ENCODE measurements at regions not wholly inside any gene's neighbourhood (a gene's known extent, or its start where the extent isn't known, plus 50 kb on each side); places are given as distances from the start of the nearest gene placed in this dataset.

DNA sequence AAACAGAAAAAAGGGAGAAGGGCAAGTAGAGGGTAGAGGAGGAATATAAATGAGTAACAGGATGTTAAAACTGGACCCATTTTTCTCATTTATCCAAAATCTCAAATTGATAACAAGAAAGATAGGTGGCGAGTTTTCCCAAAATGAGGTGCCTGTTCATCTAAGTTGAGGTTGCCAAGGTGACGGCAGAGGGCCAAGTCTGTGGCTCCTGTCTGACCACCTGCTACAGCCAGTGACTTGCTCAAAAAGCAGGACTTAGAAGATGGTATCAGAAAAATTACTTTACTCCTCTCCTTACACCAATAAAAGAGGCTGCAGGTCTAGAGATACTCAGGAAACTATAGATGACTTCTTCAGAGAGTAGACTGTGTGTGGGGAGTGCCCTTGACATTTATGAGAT, 137.6 kb upstream of the ZNF385D start:
- Histone ChIP-seq H4K20me1 (ENCODE audit: insufficient read depth, low read length) (no peaks in the 10 kb centered on the region), H3K9me3 (ENCODE audit: low read length) (no peaks in the 10 kb centered on the region), H3K9me2 (ENCODE audit: low read depth, low read length) (no peaks in the 10 kb centered on the region), H3K4me2 (ENCODE audit: low read length) (no peak overlapping the region), H3K4me1 (ENCODE audit: insufficient read depth, low read length, severe bottlenecking) (no peaks in the 10 kb centered on the region), H2AFZ (ENCODE audit: low read length) (no peak overlapping the region), H3K79me2 (ENCODE audit: insufficient read depth, low read length) (no peaks in the 10 kb centered on the region), H3K27me3 (ENCODE audit: insufficient read depth, low read length) (no peaks in the 10 kb centered on the region), H3K4me3 (ENCODE audit: low read depth, low read length, poor library complexity, severe bottlenecking) (no peak overlapping the region), H3K27ac (ENCODE audit: low read depth, low read length, poor library complexity, severe bottlenecking) (no peak overlapping the region), H3F3A (ENCODE audit: insufficient read depth, low read length) (no peaks in the 10 kb centered on the region), H3K9ac (ENCODE audit: low read length) (no peak overlapping the region), H3K36me3 (ENCODE audit: insufficient read depth, low read length) (no peaks in the 10 kb centered on the region)
- TF ChIP-seq EZH2 (IDR thresholded peaks at IDR 0.05; ENCODE audit: borderline replicate concordance, low read length): no peak

DNA sequence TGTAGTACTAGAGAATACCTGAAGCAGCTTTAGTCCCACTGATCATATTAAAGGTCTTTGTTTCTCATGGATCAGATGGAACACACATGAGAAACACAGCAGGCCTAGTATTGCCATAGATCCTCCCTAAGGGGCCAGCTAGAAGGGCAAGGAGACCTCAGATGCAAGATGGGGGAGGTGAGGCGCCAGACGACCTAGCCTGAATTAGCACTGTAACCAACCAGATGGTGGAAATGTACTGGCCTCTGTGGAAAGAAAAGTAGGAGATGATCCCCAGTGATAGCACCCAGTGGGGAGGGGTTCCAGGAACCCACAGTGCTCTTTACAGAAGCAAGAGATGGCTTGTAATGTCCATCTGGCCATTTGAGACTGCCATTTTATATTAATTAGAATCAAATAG, 138.2 kb upstream of the ZNF385D start:
- no peaks in the 10 kb centered on the region for H3K4me1 ChIP-seq (ENCODE audit: insufficient read depth, low read length, severe bottlenecking)
- no peaks in the 10 kb centered on the region for H3K9me2 ChIP-seq (ENCODE audit: low read depth, low read length)
- H3K79me2 ChIP-seq (ENCODE audit: insufficient read depth, low read length): no peaks in the 10 kb centered on the region
- no peaks in the 10 kb centered on the region for H3K27me3 ChIP-seq (ENCODE audit: insufficient read depth, low read length)
- no peak overlapping the region for H3K9ac ChIP-seq (ENCODE audit: low read length)
- no peak overlapping the region for H3K4me2 ChIP-seq (ENCODE audit: low read length)
- TF ChIP-seq EZH2 (IDR thresholded peaks at IDR 0.05; ENCODE audit: borderline replicate concordance, low read length): no peak
- TF ChIP-seq, protein P1, sequence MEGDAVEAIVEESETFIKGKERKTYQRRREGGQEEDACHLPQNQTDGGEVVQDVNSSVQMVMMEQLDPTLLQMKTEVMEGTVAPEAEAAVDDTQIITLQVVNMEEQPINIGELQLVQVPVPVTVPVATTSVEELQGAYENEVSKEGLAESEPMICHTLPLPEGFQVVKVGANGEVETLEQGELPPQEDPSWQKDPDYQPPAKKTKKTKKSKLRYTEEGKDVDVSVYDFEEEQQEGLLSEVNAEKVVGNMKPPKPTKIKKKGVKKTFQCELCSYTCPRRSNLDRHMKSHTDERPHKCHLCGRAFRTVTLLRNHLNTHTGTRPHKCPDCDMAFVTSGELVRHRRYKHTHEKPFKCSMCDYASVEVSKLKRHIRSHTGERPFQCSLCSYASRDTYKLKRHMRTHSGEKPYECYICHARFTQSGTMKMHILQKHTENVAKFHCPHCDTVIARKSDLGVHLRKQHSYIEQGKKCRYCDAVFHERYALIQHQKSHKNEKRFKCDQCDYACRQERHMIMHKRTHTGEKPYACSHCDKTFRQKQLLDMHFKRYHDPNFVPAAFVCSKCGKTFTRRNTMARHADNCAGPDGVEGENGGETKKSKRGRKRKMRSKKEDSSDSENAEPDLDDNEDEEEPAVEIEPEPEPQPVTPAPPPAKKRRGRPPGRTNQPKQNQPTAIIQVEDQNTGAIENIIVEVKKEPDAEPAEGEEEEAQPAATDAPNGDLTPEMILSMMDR (IDR thresholded peaks at IDR 0.05; ENCODE audit: low read length): no peak
- H3K27ac ChIP-seq (ENCODE audit: low read depth, low read length, poor library complexity, severe bottlenecking): no peak overlapping the region
- H3K9me3 ChIP-seq (ENCODE audit: low read length): no peaks in the 10 kb centered on the region
- no peak overlapping the region for H2AFZ ChIP-seq (ENCODE audit: low read length)
- H3K4me3 ChIP-seq (ENCODE audit: low read depth, low read length, poor library complexity, severe bottlenecking): no peak overlapping the region
- H4K20me1 ChIP-seq (ENCODE audit: insufficient read depth, low read length): no peaks in the 10 kb centered on the region
- H3K36me3 ChIP-seq (ENCODE audit: insufficient read depth, low read length): no peaks in the 10 kb centered on the region
- no peaks in the 10 kb centered on the region for H3F3A ChIP-seq (ENCODE audit: insufficient read depth, low read length)

DNA sequence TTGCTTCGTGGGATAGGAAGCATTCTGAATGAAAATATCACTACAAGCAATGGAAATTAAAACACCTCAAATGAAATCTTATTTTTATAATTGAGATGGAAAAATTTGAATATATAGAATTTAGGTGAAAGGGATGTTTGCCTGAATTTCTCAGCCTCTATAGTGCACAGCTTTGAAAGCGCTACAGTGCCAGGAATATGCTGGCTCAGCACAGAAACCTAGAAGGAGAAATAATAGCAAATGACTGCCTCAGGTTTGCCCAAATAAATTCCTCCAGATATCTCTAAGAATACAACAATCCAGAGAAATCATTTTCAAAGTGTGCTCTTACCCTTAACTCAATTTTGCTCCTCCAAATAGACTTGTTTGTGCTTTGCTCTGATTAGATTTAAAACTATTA, 141.1 kb upstream of the ZNF385D start:
- Histone ChIP-seq H3K36me3 (ENCODE audit: insufficient read depth, low read length) (no peaks in the 10 kb centered on the region), H3K4me2 (ENCODE audit: low read length) (no peak overlapping the region), H4K20me1 (ENCODE audit: insufficient read depth, low read length) (no peaks in the 10 kb centered on the region), H2AFZ (ENCODE audit: low read length) (no peak overlapping the region), H3F3A (ENCODE audit: insufficient read depth, low read length) (no peaks in the 10 kb centered on the region), H3K9ac (ENCODE audit: low read length) (no peak overlapping the region), H3K27ac (ENCODE audit: low read depth, low read length, poor library complexity, severe bottlenecking) (no peak overlapping the region), H3K4me3 (ENCODE audit: low read depth, low read length, poor library complexity, severe bottlenecking) (no peak overlapping the region), H3K27me3 (ENCODE audit: insufficient read depth, low read length) (no peaks in the 10 kb centered on the region), H3K79me2 (ENCODE audit: insufficient read depth, low read length) (no peaks in the 10 kb centered on the region), H3K9me2 (ENCODE audit: low read depth, low read length) (no peaks in the 10 kb centered on the region), H3K4me1 (ENCODE audit: insufficient read depth, low read length, severe bottlenecking) (no peaks in the 10 kb centered on the region), H3K9me3 (ENCODE audit: low read length) (no peaks in the 10 kb centered on the region)
- TF ChIP-seq EZH2 (IDR thresholded peaks at IDR 0.05; ENCODE audit: borderline replicate concordance, low read length): no peak
- TF ChIP-seq, protein P1 (IDR thresholded peaks at IDR 0.05; ENCODE audit: low read length): no peak

DNA sequence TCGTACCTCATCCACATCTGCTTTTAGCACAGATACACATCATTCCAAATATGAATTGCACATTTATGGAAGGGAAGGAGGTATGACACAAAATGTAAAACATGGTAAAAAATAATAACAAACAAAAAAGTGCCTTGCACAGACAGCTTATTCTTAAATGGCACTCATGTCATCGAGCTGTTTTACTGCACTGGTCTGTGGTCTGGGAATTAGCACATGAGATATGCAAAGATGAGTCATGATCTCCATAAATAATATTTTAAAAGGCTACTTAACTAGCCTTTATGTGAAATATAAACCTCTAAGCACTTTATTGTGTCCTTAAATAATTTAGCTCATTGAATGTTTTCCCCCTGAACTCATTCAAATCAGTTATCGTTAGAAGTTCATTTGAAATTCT, 142.2 kb upstream of the ZNF385D start:
- no peaks in the 10 kb centered on the region for H3K9me2 ChIP-seq (ENCODE audit: low read depth, low read length)
- H2AFZ ChIP-seq (ENCODE audit: low read length): no peak overlapping the region
- TF ChIP-seq, protein P1 (IDR thresholded peaks at IDR 0.05; ENCODE audit: low read length): no peak
- TF ChIP-seq EZH2 (IDR thresholded peaks at IDR 0.05; ENCODE audit: borderline replicate concordance, low read length): no peak
- H3K27ac ChIP-seq (ENCODE audit: low read depth, low read length, poor library complexity, severe bottlenecking): no peak overlapping the region
- no peaks in the 10 kb centered on the region for H3K9me3 ChIP-seq (ENCODE audit: low read length)
- H3K4me3 ChIP-seq (ENCODE audit: low read depth, low read length, poor library complexity, severe bottlenecking): no peak overlapping the region
- H3K79me2 ChIP-seq (ENCODE audit: insufficient read depth, low read length): no peaks in the 10 kb centered on the region
- H3K4me2 ChIP-seq (ENCODE audit: low read length): no peak overlapping the region
- H4K20me1 ChIP-seq (ENCODE audit: insufficient read depth, low read length): no peaks in the 10 kb centered on the region
- no peaks in the 10 kb centered on the region for H3K4me1 ChIP-seq (ENCODE audit: insufficient read depth, low read length, severe bottlenecking)
- no peaks in the 10 kb centered on the region for H3K27me3 ChIP-seq (ENCODE audit: insufficient read depth, low read length)
- no peaks in the 10 kb centered on the region for H3F3A ChIP-seq (ENCODE audit: insufficient read depth, low read length)
- H3K9ac ChIP-seq (ENCODE audit: low read length): no peak overlapping the region
- H3K36me3 ChIP-seq (ENCODE audit: insufficient read depth, low read length): no peaks in the 10 kb centered on the region
